MM.1S (cell line): ENCODE measurements at regions not wholly inside any gene's neighbourhood (a gene's known extent, or its start where the extent isn't known, plus 50 kb on each side); places are given as distances from the start of the nearest gene placed in this dataset.

ENCODE experiments used
- EZH2 ChIP-seq: fragments of 300-600 bp; sonication (generic); optimal IDR thresholded peaks from 2 replicates; pipeline ENCODE3; 2017; ENCODE audit warnings: low read depth, mild to moderate bottlenecking, antibody characterized with exemption, low read length, mixed read lengths
- EZH2phosphoT487 ChIP-seq: fragments of 300-600 bp; sonication (generic); IDR thresholded peaks from 2 replicates; pipeline ENCODE4 v1.6.1; 2018; ENCODE audit warnings: antibody characterized with exemption, low read length
- TF ChIP-seq, protein P1 (sequence below): fragments of 300-600 bp; sonication (generic); IDR thresholded peaks from 2 replicates; pipeline ENCODE4 v1.5.1; 2016; ENCODE audit warnings: antibody characterized with exemption, low read length, mixed read lengths

DNA sequence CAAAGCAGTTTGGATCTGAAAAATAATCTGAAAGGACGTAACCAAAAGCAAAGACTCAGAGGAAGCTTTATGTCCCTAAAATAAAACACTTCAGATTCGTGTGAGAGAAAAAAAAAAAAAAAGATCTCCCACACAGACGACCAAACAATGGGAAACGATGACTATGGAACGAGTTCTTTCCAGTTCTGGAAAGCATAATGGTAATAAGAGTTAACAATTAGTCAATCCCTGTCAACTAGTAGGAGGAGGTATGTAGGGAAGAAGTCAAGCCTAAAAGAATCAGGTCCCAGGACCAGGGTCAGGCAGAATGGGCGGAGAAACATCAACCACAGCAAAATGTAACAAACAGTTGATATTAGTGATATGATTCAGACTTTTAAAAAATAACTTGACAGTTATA lies 170.3 kb upstream of the SETBP1 start:
- TF ChIP-seq, protein P1, sequence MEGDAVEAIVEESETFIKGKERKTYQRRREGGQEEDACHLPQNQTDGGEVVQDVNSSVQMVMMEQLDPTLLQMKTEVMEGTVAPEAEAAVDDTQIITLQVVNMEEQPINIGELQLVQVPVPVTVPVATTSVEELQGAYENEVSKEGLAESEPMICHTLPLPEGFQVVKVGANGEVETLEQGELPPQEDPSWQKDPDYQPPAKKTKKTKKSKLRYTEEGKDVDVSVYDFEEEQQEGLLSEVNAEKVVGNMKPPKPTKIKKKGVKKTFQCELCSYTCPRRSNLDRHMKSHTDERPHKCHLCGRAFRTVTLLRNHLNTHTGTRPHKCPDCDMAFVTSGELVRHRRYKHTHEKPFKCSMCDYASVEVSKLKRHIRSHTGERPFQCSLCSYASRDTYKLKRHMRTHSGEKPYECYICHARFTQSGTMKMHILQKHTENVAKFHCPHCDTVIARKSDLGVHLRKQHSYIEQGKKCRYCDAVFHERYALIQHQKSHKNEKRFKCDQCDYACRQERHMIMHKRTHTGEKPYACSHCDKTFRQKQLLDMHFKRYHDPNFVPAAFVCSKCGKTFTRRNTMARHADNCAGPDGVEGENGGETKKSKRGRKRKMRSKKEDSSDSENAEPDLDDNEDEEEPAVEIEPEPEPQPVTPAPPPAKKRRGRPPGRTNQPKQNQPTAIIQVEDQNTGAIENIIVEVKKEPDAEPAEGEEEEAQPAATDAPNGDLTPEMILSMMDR: no peak
- TF ChIP-seq EZH2 (no peak), EZH2phosphoT487 (no peak)
